ENCODE measurements at regions not wholly inside any gene's neighbourhood (a gene's known extent, or its start where the extent isn't known, plus 50 kb on each side); places are given as distances from the start of the nearest gene placed in this dataset.

GRCh38 chr10:42111661-42112330 lies 526.6 kb downstream of the ZNF33B start:
- TF ChIP-seq EZH2 (IDR thresholded peaks at IDR 0.05; ENCODE audit: low read length): no peak
- no peaks in the 10 kb centered on the region for H4K20me1 ChIP-seq (ENCODE audit: control insufficient read depth, extremely low read depth, insufficient read depth, low read length)
- H3K9ac ChIP-seq (ENCODE audit: control insufficient read depth, extremely low read depth, insufficient read depth, low read length): no peak overlapping the region
- dilution Hi-C loops (cut with MboI; ENCODE audit: extremely low pct_ligation_motif_present, low sequenced_read_pairs): no loop called here
- no peaks in the 10 kb centered on the region for H3K27me3 ChIP-seq (ENCODE audit: control insufficient read depth, extremely low read depth, insufficient read depth, low read length)
- no peak overlapping the region for H3K4me2 ChIP-seq (ENCODE audit: control insufficient read depth, extremely low read depth, insufficient read depth, low read depth, low read length)
- H3K4me1 ChIP-seq (ENCODE audit: control insufficient read depth, extremely low read depth, insufficient read depth, low read length): no peaks in the 10 kb centered on the region
- H3K9me1 ChIP-seq (ENCODE audit: control insufficient read depth, extremely low read depth, insufficient read depth, low read length): no peaks in the 10 kb centered on the region
- H2AFZ ChIP-seq (ENCODE audit: control insufficient read depth, low read length): no peak overlapping the region
- H3K4me3 ChIP-seq (ENCODE audit: control insufficient read depth in 2 of 3, extremely low read depth in 1 of 3, insufficient read depth in 2 of 3, low read depth in 1 of 3, low read length in 3 of 3): no peak overlapping the region
- H3K79me2 ChIP-seq (ENCODE audit: control insufficient read depth, insufficient read depth, low read length): no peaks in the 10 kb centered on the region
- H3K27ac ChIP-seq (ENCODE audit: control insufficient read depth, insufficient read depth, low read length): no peak overlapping the region
- FAIRE-seq: no peak
- no peaks in the 10 kb centered on the region for H3K36me3 ChIP-seq (ENCODE audit: control insufficient read depth in 2 of 2, extremely low read depth in 1 of 2, insufficient read depth in 2 of 2, low read length in 2 of 2)
- no peak for DNase-seq (ENCODE audit: low read depth, low spot score)
- H3K9me3 ChIP-seq (ENCODE audit: control insufficient read depth, low read depth, low read length): no peaks in the 10 kb centered on the region

GRCh38 chr10:42111076-42111475 lies 527.3 kb downstream of the ZNF33B start:
- FAIRE-seq (no peak), DNase-seq (ENCODE audit: low read depth, low spot score) (no peak)
- TF ChIP-seq EZH2 (IDR thresholded peaks at IDR 0.05; ENCODE audit: low read length) (no peak), CTCF (optimal IDR thresholded peaks at IDR 0.05 in 1 of 3, IDR thresholded peaks at IDR 0.05 in 1 of 3, conservative IDR thresholded peaks at IDR 0.05 in 1 of 3; ENCODE audit: extremely low read depth in 1 of 3, insufficient read depth in 2 of 3, low read length in 3 of 3) (no peak)
- Histone ChIP-seq H3K27me3 (ENCODE audit: control insufficient read depth, extremely low read depth, insufficient read depth, low read length) (no peaks in the 10 kb centered on the region), H3K79me2 (ENCODE audit: control insufficient read depth, insufficient read depth, low read length) (no peaks in the 10 kb centered on the region), H3K9me3 (ENCODE audit: control insufficient read depth, low read depth, low read length) (no peaks in the 10 kb centered on the region), H3K9me1 (ENCODE audit: control insufficient read depth, extremely low read depth, insufficient read depth, low read length) (no peaks in the 10 kb centered on the region), H3K4me1 (ENCODE audit: control insufficient read depth, extremely low read depth, insufficient read depth, low read length) (no peaks in the 10 kb centered on the region), H3K9ac (ENCODE audit: control insufficient read depth, extremely low read depth, insufficient read depth, low read length) (no peak overlapping the region), H3K27ac (ENCODE audit: control insufficient read depth, insufficient read depth, low read length) (no peak overlapping the region), H2AFZ (ENCODE audit: control insufficient read depth, low read length) (no peak overlapping the region), H3K4me3 (ENCODE audit: control insufficient read depth in 2 of 3, extremely low read depth in 1 of 3, insufficient read depth in 2 of 3, low read depth in 1 of 3, low read length in 3 of 3) (no peak overlapping the region), H3K36me3 (ENCODE audit: control insufficient read depth in 2 of 2, extremely low read depth in 1 of 2, insufficient read depth in 2 of 2, low read length in 2 of 2) (no peaks in the 10 kb centered on the region), H4K20me1 (ENCODE audit: control insufficient read depth, extremely low read depth, insufficient read depth, low read length) (no peaks in the 10 kb centered on the region), H3K4me2 (ENCODE audit: control insufficient read depth, extremely low read depth, insufficient read depth, low read depth, low read length) (no peak overlapping the region)
- dilution Hi-C loops (cut with MboI; ENCODE audit: extremely low pct_ligation_motif_present, low sequenced_read_pairs): no loop called here

Small RNA genes in the stretch of these regions (small RNA-seq; reads per million reads assigned to genes)
- 0 reads per million in 3 experiments for gene KSR1P1 (ENCODE audit: insufficient read length in 3 of 3, low read depth in 3 of 3, low replicate concordance in 1 of 3)
